H1 (cell line): ENCODE measurements at regions not wholly inside any gene's neighbourhood (a gene's known extent, or its start where the extent isn't known, plus 50 kb on each side); places are given as distances from the start of the nearest gene placed in this dataset.

ENCODE experiments used
- CTCF ChIP-seq, 3 experiments: IDR thresholded peaks; 1 replicate in 2 of 3; 2 replicates in 1 of 3; pipeline versions ENCODE4 v1.5.1 to v1.6.1; 2011; ENCODE audit warnings: low read length in 3 of 3, mild to moderate bottlenecking in 3 of 3, inconsistent platforms in 2 of 3, low read depth in 1 of 3, moderate library complexity in 1 of 3; ENCODE audit not compliant: insufficient read depth in 1 of 3; ENCODE audit errors: control extremely low read depth in 1 of 3
- JUND ChIP-seq: IDR thresholded peaks from 2 replicates; pipeline ENCODE4 v1.6.1; 2011; ENCODE audit warnings: mild to moderate bottlenecking, improper control_type of control experiment, low read length
- NRF1 ChIP-seq: IDR thresholded peaks from 2 replicates; pipeline ENCODE4 v1.6.1; 2011; ENCODE audit warnings: mild to moderate bottlenecking, low read depth, low read length, improper control_type of control experiment
- POLR2A ChIP-seq, 2 experiments: IDR thresholded peaks; 1 replicate in 1 of 2; 2 replicates in 1 of 2; pipeline ENCODE4 v1.6.1; 2011; ENCODE audit warnings: low read depth in 2 of 2, low read length in 2 of 2, mild to moderate bottlenecking in 2 of 2; ENCODE audit errors: control extremely low read depth in 1 of 2
- RBBP5 ChIP-seq: IDR thresholded peaks from 2 replicates; pipeline ENCODE4 v1.7.1; 2012; ENCODE audit warnings: low read depth, mild to moderate bottlenecking, inconsistent platforms, low read length, moderate library complexity, borderline replicate concordance
- TBP ChIP-seq: IDR thresholded peaks from 2 replicates; pipeline ENCODE4 v1.6.1; 2011; ENCODE audit warnings: low read depth, low read length, improper control_type of control experiment

DNA sequence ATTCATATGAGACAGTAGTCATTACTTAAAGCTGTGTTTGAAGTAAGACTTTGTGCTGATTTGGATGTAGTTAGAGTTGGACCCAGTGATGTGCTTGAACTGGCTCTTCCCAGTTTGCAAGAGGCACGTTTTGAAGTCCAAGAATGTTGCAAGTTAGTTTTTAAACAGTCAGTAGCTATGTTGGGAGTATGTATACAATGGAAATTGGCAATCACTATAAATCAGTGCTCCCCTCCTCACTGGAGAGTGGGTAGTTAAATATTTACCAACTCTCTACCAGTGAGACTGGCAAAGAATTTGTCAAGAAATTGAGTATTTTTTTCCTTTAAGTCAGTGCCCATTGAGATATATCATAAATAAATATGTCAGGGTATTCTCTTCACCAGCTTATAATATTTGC is 191.9 kb upstream of the SPRY1 start:
- no peak for TF ChIP-seq RBBP5
- TF ChIP-seq CTCF (IDR thresholded peaks at IDR 0.05; ENCODE audit: control extremely low read depth in 1 of 3, insufficient read depth in 1 of 3, low read depth in 1 of 3, low read length in 3 of 3) = no peak
- TF ChIP-seq POLR2A (IDR thresholded peaks at IDR 0.05; ENCODE audit: control extremely low read depth in 1 of 2, low read depth in 2 of 2, low read length in 2 of 2) = no peak
- TF ChIP-seq JUND = no peak
- no peak for TF ChIP-seq NRF1
- no peak for TF ChIP-seq TBP
